ENCODE measurements at regions not wholly inside any gene's neighbourhood (a gene's known extent, or its start where the extent isn't known, plus 50 kb on each side); places are given as distances from the start of the nearest gene placed in this dataset.

GRCh38 chr6:167776906-167777627, 49.6 kb upstream of the AFDN start:
- DNase-seq (ENCODE audit: low spot score): no peak
